HG03060 (cell line): ENCODE measurements at regions not wholly inside any gene's neighbourhood (a gene's known extent, or its start where the extent isn't known, plus 50 kb on each side); places are given as distances from the start of the nearest gene placed in this dataset.

ENCODE experiments used
- ATAC-seq: cut with Tn5 transposase; IDR thresholded peaks from one replicate; pipeline ENCODE4 v1.9.1; 2021; ENCODE audit warnings: low read depth, moderate number of reproducible peaks; ENCODE audit not compliant: unreplicated experiment

GRCh38 chr12:4857472-4858291 is 52.0 kb upstream of the KCNA1 start:
- no peak for ATAC-seq

- no peak for ATAC-seq
Measured at GRCh38 chr12:4858386-4858785, 51.3 kb upstream of the KCNA1 start.

- ATAC-seq, result no peak
Measured at GRCh38 chr12:4859478-4860210, 50.1 kb upstream of the KCNA1 start.
